Omental fat pad (tissue), 3 donors: ENCODE measurements at regions not wholly inside any gene's neighbourhood (a gene's known extent, or its start where the extent isn't known, plus 50 kb on each side); places are given as distances from the start of the nearest gene placed in this dataset.
"Not testable (repeated sequence)": the region's sequence is repeated elsewhere in the genome, so short reads cannot be mapped to it uniquely, and the experiment has no call there.

ENCODE experiments used
- ATAC-seq: fragments of 150-250 bp; one replicate; pipeline ENCODE4 v1.9.1; 2016; ENCODE audit warnings: mild to moderate bottlenecking, moderate library complexity; ENCODE audit not compliant: low FRiP score
- DNase-seq: peaks from one replicate; pipeline ENCODE4 v3.0.0-alpha.2; 2019; ENCODE audit warnings: low spot score
- CTCF ChIP-seq, 3 donors: fragments of 450-650 bp; IDR thresholded peaks; one replicate each; pipeline ENCODE4 v1.5.1; 2016 to 2017; ENCODE audit warnings: antibody characterized with exemption in 3 of 3, mild to moderate bottlenecking in 3 of 3, moderate library complexity in 2 of 3

GRCh38 chr9:89685698-89686097, 80.9 kb downstream of the GADD45G start:
- no peak for TF ChIP-seq CTCF (IDR thresholded peaks at IDR 0.05)
- DNase-seq (no peak), ATAC-seq (no peak)

GRCh38 chr9:89686126-89686525, 81.3 kb downstream of the GADD45G start:
- DNase-seq (no peak), ATAC-seq (no peak)
- no peak for TF ChIP-seq CTCF (IDR thresholded peaks at IDR 0.05)

GRCh38 chr9:89686621-89687020, 81.8 kb downstream of the GADD45G start:
- DNase-seq (no peak), ATAC-seq (no peak)
- TF ChIP-seq CTCF (IDR thresholded peaks at IDR 0.05): no peak

GRCh38 chr9:89687188-89687587, 82.4 kb downstream of the GADD45G start:
- ATAC-seq (no peak), DNase-seq (no peak)
- no peak for TF ChIP-seq CTCF (IDR thresholded peaks at IDR 0.05)

GRCh38 chr9:89687848-89688247, 83.0 kb downstream of the GADD45G start:
- TF ChIP-seq CTCF (IDR thresholded peaks at IDR 0.05): no peak
- ATAC-seq (no peak), DNase-seq (no peak)

GRCh38 chr9:89689321-89689720, 84.5 kb downstream of the GADD45G start:
- DNase-seq, ATAC-seq: not testable (repeated sequence)

GRCh38 chr9:89690334-89690912, 85.6 kb downstream of the GADD45G start:
- no peak for TF ChIP-seq CTCF (IDR thresholded peaks at IDR 0.05)
- ATAC-seq: no peak
- DNase-seq: no peak
